ENCODE measurements at regions not wholly inside any gene's neighbourhood (a gene's known extent, or its start where the extent isn't known, plus 50 kb on each side); places are given as distances from the start of the nearest gene placed in this dataset.

GRCh38 chr2:65742977-65743376 lies 310.6 kb upstream of the SPRED2 start:
- no peaks in the 10 kb centered on the region for H3K36me3 ChIP-seq (ENCODE audit: control insufficient read depth, insufficient read depth, low read length)
- no peaks in the 10 kb centered on the region for H3K27me3 ChIP-seq (ENCODE audit: control insufficient read depth, insufficient read depth, low read length)
- no peak for DNase-seq (ENCODE audit: low read depth)
- H3K4me3 ChIP-seq (ENCODE audit: low read depth, low read length): no peak overlapping the region
- no peak for TF ChIP-seq CTCF (IDR thresholded peaks at IDR 0.05; ENCODE audit: insufficient read depth, low read length, poor library complexity, severe bottlenecking)

GRCh38 chr2:65739927-65740326 lies 307.5 kb upstream of the SPRED2 start:
- H3K36me3 ChIP-seq (ENCODE audit: control insufficient read depth, insufficient read depth, low read length): no peaks in the 10 kb centered on the region
- DNase-seq (ENCODE audit: low read depth): no peak
- no peak for TF ChIP-seq CTCF (IDR thresholded peaks at IDR 0.05; ENCODE audit: insufficient read depth, low read length, poor library complexity, severe bottlenecking)
- H3K27me3 ChIP-seq (ENCODE audit: control insufficient read depth, insufficient read depth, low read length): no peaks in the 10 kb centered on the region
- H3K4me3 ChIP-seq (ENCODE audit: low read depth, low read length): no peak overlapping the region

GRCh38 chr2:65737452-65738011 lies 305.1 kb upstream of the SPRED2 start:
- Histone ChIP-seq H3K4me3 (ENCODE audit: low read depth, low read length) (no peak overlapping the region), H3K36me3 (ENCODE audit: control insufficient read depth, insufficient read depth, low read length) (no peaks in the 10 kb centered on the region), H3K27me3 (ENCODE audit: control insufficient read depth, insufficient read depth, low read length) (no peaks in the 10 kb centered on the region)
- no peak for TF ChIP-seq CTCF (IDR thresholded peaks at IDR 0.05; ENCODE audit: insufficient read depth, low read length, poor library complexity, severe bottlenecking)
- DNase-seq (ENCODE audit: low read depth): no peak

GRCh38 chr2:65731476-65731875 lies 299.1 kb upstream of the SPRED2 start:
- DNase-seq (ENCODE audit: low read depth): no peak
- H3K27me3 ChIP-seq (ENCODE audit: control insufficient read depth, insufficient read depth, low read length): no peaks in the 10 kb centered on the region
- H3K36me3 ChIP-seq (ENCODE audit: control insufficient read depth, insufficient read depth, low read length): no peaks in the 10 kb centered on the region
- TF ChIP-seq CTCF (IDR thresholded peaks at IDR 0.05; ENCODE audit: insufficient read depth, low read length, poor library complexity, severe bottlenecking): no peak
- H3K4me3 ChIP-seq (ENCODE audit: low read depth, low read length): no peak overlapping the region

- H3K27me3 ChIP-seq (ENCODE audit: control insufficient read depth, insufficient read depth, low read length): no peaks in the 10 kb centered on the region
- no peak overlapping the region for H3K4me3 ChIP-seq (ENCODE audit: low read depth, low read length)
- no peak for DNase-seq (ENCODE audit: low read depth)
- TF ChIP-seq CTCF (IDR thresholded peaks at IDR 0.05; ENCODE audit: insufficient read depth, low read length, poor library complexity, severe bottlenecking): no peak
- no peaks in the 10 kb centered on the region for H3K36me3 ChIP-seq (ENCODE audit: control insufficient read depth, insufficient read depth, low read length)
Measured at GRCh38 chr2:65730186-65730585, 297.8 kb upstream of the SPRED2 start.

GRCh38 chr2:65729246-65729645 lies 296.8 kb upstream of the SPRED2 start:
- no peaks in the 10 kb centered on the region for H3K27me3 ChIP-seq (ENCODE audit: control insufficient read depth, insufficient read depth, low read length)
- H3K4me3 ChIP-seq (ENCODE audit: low read depth, low read length): no peak overlapping the region
- H3K36me3 ChIP-seq (ENCODE audit: control insufficient read depth, insufficient read depth, low read length): no peaks in the 10 kb centered on the region
- no peak for TF ChIP-seq CTCF (IDR thresholded peaks at IDR 0.05; ENCODE audit: insufficient read depth, low read length, poor library complexity, severe bottlenecking)
- DNase-seq (ENCODE audit: low read depth): no peak

All from kidney epithelial cell (primary cell).